H1 (cell line): ENCODE measurements at regions not wholly inside any gene's neighbourhood (a gene's known extent, or its start where the extent isn't known, plus 50 kb on each side); places are given as distances from the start of the nearest gene placed in this dataset.

Experiments
- BCL11A ChIP-seq, 2 experiments: IDR thresholded peaks; one replicate each; pipeline ENCODE4 v1.6.1; 2011; ENCODE audit warnings: low read depth in 2 of 2, low read length in 2 of 2, mild to moderate bottlenecking in 2 of 2
- CHD2 ChIP-seq: IDR thresholded peaks from 2 replicates; pipeline ENCODE4 v1.6.1; 2012; ENCODE audit warnings: low read length, improper control_type of control experiment
- GTF2F1 ChIP-seq: IDR thresholded peaks from 2 replicates; pipeline ENCODE4 v1.6.1; 2012; ENCODE audit warnings: low read depth, low read length, improper control_type of control experiment, borderline replicate concordance
- POLR2AphosphoS5 ChIP-seq: IDR thresholded peaks from 2 replicates; pipeline ENCODE4 v1.6.1; 2011; ENCODE audit warnings: low read depth, low read length
- TAF7 ChIP-seq: optimal IDR thresholded peaks from 2 replicates; pipeline ENCODE3; 2011; ENCODE audit warnings: low read depth, mild to moderate bottlenecking, inconsistent platforms, low read length, moderate library complexity, borderline replicate concordance
- TCF12 ChIP-seq: IDR thresholded peaks from 2 replicates; pipeline ENCODE4 v1.6.1; 2011; ENCODE audit warnings: low read depth, mild to moderate bottlenecking, low read length

- TF ChIP-seq TAF7 (no peak), TCF12 (no peak), BCL11A (IDR thresholded peaks at IDR 0.05; ENCODE audit: low read depth in 2 of 2, low read length in 2 of 2) (no peak), GTF2F1 (no peak), POLR2AphosphoS5 (no peak), CHD2 (no peak)
- TF ChIP-seq, all 59 proteins: peak for 0
Observed at GRCh38 chr4:125483278-125483677, 168.5 kb downstream of the FAT4 start (continued).
